HUDEP-2 (cell line): ENCODE measurements at regions not wholly inside any gene's neighbourhood (a gene's known extent, or its start where the extent isn't known, plus 50 kb on each side); places are given as distances from the start of the nearest gene placed in this dataset.
"Not testable (repeated sequence)": the region's sequence is repeated elsewhere in the genome, so short reads cannot be mapped to it uniquely, and the experiment has no call there.

Experiments
- DNase-seq, 76 experiments: peaks; one replicate each; lab custom pipeline; 2025; ENCODE audit not compliant: unreplicated experiment in 76 of 76; lab: John Stamatoyannopoulos, UW

DNA sequence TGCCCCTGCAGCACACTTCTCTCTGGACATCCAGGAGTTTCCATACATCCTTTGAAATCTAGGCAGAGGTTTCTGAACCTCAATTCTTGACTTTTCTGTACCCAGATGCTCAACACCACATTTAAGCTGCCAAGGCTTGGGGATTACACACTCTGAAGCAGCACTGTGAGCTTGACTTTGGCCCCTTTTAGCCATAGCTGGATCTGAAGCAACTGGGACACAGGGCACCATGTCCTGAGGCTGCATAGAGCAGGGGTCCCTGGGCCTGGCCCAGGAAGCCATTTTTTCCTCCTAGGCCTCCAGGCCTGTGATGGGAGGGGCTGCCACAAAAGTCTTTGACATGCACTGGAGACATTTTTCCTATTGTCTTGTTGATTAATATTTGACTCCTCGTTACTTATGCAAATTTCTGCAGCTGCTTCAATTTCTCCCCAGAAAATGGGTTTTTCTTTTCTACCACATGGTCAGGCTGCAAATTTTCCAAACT lies 694.0 kb downstream of the DIPK2A start:
- DNase-seq, result no peak

GRCh38 chr3:144670571-144670970 lies 698.9 kb downstream of the DIPK2A start:
- DNase-seq, result no peak

- no peak for DNase-seq
Measured at GRCh38 chr3:144677103-144677502, 705.5 kb downstream of the DIPK2A start.

- no peak for DNase-seq
Measured at GRCh38 chr3:144683065-144683464, 711.4 kb downstream of the DIPK2A start.

DNA sequence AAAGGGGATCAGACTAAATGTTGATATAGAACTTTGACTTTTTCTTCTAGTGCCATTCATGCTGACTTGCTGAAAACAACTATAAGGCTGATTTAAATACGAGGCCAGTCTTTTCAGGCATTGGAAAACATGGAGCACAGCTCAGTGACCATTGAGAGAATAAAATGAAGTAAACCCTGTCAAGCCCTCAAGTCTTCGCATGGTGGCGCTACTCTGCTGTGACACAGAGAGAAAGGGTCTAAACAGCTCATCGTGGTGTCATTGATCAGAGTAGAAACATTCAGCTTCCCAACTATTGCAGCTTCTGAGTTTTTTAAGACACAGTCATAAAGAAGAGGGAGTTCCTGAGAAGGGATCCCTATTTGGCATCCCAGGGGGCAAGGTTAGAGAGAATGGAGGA lies 716.2 kb downstream of the DIPK2A start:
- no peak for DNase-seq

- DNase-seq, result no peak
Measured at GRCh38 chr3:144692488-144692887, 720.9 kb downstream of the DIPK2A start.

DNA sequence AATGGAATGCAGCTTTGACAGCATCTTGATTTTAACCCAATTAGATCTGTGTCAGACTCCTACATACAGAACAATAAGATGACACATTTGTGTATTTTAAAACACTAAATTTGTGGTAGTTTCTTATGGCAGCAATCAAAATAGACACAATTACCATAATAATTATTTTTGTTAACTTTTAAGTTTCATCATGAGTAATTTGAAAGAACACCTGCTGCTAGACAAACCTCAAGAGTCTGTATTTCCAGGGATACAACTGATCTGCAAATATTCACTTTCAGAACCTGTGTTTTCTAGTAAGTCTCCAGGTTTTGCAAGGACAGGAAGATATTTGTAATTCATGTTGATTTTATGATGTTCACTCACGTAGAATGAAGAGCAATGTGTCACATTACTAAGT lies 736.8 kb downstream of the DIPK2A start:
- no peak for DNase-seq

- DNase-seq, result no peak
Measured at GRCh38 chr3:144737281-144737680, 765.7 kb downstream of the DIPK2A start.

GRCh38 chr3:144743225-144743668 lies 771.6 kb downstream of the DIPK2A start:
- DNase-seq, result no peak

GRCh38 chr3:144744473-144744872 lies 772.9 kb downstream of the DIPK2A start:
- DNase-seq, result no peak

- DNase-seq, result no peak
Measured at GRCh38 chr3:144746631-144747030, 775.0 kb downstream of the DIPK2A start.

DNA sequence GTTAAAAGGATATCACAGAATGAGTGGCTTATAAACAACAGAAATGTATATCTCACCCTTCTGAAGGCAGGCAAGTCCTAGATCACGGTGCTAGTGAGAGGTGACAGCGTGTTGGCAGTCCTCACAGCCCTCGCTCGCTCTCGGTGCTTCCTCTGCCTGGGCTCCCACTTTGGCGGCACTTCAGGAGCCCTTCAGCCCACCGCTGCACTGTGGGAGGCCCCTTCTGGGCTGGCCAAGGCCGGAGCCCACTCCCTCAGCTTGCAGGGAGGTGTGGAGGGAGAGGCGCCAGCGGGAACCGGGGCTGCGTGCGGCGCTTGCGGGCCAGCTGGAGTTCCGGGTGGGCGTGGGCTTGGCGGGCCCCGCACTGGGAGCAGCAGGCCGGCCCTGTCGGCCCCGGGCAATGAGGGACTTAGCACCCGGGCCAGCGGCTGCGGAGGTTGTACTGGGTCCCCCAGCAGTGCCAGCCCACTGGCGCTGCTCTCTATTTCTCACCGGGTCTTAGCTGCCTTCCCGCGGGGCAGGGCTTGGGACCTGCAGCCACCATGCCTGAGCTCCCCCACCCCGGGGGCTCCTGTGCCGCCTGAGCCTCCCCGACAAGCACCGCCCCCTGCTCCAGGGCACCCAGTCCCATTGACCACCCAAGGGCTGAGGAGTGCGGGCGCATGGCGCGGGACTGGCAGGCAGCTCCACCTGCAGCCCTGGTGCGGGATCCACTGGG lies 778.1 kb downstream of the DIPK2A start:
- not testable (repeated sequence) for DNase-seq

DNA sequence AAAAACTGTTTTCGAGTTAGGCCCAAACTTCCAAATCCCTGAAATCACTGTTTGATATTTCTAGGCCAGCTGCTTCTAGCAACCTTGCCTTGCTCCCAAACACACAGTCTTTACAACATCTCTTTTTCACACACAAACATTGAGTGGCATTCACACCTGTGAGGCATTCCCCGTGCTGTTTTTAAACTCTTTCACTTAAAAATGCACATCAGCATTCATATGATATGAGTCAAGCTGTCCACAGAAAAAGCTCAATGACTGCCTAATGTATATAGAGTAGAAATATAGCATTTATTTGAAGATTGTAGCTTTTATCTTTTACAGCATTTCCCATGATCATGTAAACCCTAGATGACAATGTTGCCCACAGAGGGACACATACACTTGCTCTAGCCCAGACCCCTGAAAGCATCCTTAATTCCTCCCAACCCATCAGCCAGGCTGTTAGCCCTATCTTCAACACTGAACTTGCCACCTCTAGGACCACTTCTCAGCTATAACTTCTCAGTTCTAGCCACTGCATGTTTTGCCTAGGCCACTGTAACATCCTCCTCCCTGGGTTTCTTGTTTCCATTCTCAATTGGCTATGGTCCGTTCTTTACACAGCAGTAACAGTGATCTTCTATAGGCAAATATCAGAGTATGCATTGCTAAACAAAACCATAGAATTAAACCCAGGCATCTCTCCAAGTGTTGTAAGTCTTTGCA lies 782.6 kb downstream of the DIPK2A start:
- DNase-seq, result no peak

DNA sequence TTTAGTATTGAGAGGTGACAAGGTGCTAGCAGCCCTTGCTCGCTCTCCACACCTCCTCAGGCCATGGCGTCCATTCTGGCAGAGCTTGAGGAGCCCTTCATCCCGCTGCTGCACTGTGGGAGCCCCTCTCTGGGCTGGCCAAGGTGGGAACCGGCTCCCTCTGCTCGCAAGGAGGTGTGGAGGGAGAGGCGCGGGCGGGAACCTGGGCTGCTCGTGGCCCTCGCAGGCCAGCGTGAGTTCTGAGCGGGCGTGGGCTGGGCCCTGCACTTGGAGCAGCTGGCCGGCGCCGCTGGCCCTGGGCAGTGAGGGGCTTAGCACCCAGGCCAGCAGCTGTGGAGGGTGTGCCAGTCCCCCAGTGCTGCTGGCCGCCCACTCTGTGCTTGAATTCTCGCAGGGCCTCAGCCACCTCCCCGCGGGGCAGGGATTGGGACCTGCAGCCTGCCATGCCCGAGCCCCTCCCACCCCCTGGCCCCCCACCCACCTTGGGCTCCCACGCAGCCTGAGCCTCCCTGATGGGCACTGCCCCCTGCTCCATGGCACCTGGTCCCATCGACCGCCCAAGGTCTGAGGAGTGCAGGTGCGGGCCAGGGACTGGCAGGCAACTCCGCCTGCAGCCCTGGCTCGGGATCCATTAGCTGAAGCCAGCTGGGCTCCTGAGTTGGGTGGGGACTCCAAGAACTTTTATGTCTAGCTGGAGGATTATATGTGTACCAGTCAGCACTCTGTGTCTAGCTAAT lies 785.2 kb downstream of the DIPK2A start:
- DNase-seq, result no peak

- no peak for DNase-seq
Measured at GRCh38 chr3:144760831-144761230, 789.2 kb downstream of the DIPK2A start.

DNA sequence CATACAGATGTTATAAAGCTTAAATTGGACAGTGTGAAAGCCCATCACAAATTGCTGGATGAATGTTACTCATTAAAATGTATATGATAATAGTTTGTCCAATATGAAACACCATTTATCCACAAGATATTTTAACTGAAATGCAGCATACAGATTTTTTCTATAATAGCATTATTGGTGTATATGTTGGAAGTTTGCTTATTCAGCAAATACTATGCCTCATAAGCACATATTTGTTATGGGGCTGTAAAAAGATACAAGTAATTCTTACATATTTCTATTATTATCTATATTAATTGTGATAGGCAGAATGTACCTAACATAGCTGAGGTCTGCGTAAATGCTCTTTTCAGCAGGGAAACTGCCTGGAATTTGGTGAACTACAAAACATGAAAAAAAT lies 790.5 kb downstream of the DIPK2A start:
- no peak for DNase-seq

GRCh38 chr3:144763878-144764454 lies 792.3 kb downstream of the DIPK2A start:
- no peak for DNase-seq

DNA sequence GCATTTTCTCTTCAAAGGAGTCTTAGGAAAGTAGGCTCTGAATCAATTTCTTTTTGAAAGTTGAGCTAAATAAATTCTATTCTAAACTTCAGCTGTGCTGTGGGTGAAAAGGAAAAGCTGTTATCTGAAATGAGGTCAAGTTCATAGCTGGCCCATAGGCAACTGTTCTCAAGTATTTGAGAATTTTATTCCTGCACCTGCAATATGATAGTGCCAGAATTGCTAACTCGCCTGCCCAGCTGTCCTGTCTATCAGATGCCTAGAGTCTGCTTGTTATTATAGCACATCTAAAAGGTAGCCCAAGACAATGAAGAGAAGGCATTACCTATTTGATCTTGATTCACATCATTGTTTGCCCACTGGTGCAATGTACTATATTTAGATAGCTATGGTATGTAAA lies 798.7 kb downstream of the DIPK2A start:
- no peak for DNase-seq

- no peak for DNase-seq
Measured at GRCh38 chr3:144770915-144771351, 799.3 kb downstream of the DIPK2A start.

- no peak for DNase-seq
Measured at GRCh38 chr3:144771381-144771870, 799.8 kb downstream of the DIPK2A start.

DNA sequence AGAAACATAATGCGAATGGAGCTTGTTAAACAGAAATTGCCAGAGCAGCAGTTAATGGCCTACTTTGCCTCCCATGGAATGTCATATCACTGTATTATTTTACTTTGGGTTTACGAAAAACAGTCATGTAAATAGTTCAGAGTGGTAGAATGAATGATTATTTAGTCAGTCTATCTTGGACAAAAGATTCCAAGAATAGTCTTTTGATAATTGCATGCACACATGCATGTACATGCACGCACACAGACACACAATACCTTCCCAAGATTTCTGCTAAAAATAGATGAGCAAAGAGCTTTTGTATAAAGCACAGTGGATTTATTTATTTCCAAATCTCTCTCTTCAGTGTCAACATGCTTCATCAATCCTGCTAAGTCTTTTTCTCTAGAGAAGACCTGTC lies 800.7 kb downstream of the DIPK2A start:
- no peak for DNase-seq
